HG02588 (cell line): ENCODE measurements at regions not wholly inside any gene's neighbourhood (a gene's known extent, or its start where the extent isn't known, plus 50 kb on each side); places are given as distances from the start of the nearest gene placed in this dataset.
"Not testable (repeated sequence)": the region's sequence is repeated elsewhere in the genome, so short reads cannot be mapped to it uniquely, and the experiment has no call there.

ENCODE experiments used
- ATAC-seq: cut with Tn5 transposase; IDR thresholded peaks from one replicate; pipeline ENCODE4 v1.9.1; 2021; ENCODE audit warnings: mild to moderate bottlenecking, moderate library complexity; ENCODE audit not compliant: unreplicated experiment

DNA sequence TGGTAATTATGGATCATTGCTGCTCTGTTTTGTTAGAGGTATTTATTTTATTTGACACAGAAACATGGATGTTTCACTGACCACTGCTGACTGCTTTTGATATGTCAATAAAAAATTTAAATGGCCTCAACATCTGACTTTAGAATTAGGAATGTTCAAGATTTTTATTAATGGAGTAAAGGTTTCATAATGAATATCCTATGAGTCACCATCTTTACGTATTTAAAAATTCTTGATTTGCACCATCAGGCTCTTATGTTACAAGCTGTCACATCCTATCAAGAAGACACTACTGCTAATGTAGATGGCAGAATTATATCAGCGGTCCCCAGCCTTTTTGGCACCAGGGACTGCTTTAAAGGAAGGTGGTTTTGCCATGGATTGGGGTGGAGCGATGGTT, 578.7 kb upstream of the NRP1 start:
- ATAC-seq = no peak

DNA sequence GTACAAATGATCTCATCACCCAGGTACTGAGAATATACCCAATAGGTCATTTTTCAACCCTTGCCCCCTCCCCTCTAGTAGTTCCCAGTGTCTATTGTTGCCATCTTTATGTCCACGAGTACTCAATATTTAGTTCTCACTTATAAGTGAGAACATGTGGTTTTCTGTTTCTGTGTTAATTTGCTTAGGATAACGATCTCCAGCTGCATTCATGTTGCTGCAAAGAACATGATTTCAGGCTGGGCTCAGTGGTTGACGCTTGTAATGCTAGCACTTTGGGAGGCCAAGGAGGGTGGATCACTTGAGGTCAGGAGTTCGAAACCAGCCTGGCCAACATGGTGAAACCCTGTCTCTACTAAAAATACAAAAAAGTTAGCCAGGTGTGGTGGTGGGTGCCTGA, 575.0 kb upstream of the NRP1 start:
- not testable (repeated sequence) for ATAC-seq

DNA sequence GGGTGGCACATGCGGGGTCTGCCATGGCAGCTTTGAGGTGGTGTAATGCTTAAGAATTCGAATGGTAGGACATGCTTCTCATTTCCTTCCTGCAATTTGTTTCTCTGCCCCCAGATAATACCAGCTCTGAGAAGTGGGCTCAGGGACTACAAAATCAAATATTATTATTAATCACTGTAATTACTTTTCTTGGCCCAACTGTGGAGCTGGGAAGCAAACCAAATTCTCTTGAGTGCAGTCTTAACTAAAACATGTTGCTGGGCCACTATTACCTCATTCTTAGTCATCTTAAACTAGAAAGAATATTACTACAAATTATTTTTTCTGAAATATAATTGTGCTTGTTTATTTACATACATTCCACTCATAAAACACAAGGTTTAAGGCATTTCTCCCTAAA, 566.7 kb upstream of the NRP1 start:
- no peak for ATAC-seq

DNA sequence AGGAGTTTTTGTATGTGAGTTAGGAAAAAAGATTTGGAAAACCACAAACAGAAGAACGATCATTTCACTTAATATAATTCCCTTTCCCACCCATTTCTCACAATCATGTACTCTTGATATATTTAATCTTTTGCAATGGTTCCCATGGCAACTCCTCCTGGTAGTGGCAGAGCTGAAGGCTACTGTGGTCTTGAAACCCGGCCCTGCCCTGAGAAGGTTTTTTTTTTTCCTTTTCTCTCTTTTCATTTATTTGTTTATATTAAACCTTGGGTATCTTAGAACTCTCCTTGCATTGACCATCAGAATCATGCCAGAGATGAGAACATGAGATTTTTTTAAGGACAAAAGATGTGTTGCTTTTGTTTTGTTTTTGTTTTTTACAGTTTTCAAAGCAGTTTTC, 566.1 kb upstream of the NRP1 start:
- ATAC-seq = no peak

DNA sequence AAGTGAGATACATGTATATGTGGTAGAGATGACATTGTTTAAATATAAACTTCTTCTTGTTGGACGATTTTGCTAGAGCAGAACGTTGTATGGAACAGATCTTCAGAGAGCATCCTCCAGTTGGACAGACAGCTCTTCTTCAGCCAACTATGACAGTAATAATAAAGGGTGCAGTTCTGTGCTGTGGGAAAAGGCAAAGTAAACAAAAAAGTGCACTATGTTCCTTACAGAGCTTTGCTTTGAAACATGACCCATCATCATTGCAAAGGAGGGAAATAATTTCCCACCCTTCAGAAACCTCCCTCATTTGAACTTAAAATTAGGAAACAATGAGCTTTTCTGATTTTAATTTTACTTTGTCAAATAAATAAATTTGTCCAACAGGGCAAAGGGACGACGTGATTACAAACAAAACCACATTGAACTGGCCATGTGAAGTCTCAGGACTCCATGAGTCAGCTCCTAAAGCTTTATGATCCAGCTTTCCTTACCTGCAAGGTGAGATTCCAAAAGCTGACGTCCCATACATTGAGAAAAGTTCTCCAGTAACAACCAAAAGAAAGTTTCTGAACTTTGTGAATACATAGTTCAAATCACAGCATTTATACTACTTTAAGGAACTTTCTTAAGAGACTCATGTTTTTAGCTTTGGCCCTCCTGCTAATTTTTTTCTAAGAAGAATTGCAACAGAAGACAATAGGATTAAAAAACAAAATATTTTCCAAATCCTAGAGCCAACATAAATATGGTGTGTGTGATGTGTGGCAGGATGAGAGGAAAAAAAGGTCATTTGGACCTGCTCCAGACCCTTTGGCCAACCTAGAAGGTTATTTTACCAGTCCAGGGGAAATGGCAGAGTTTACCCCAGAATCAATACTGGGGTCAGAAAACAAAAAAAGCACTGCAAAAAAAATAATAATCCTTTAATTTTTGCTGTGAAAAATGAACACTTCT, 565.4 kb upstream of the NRP1 start:
- no peak for ATAC-seq

DNA sequence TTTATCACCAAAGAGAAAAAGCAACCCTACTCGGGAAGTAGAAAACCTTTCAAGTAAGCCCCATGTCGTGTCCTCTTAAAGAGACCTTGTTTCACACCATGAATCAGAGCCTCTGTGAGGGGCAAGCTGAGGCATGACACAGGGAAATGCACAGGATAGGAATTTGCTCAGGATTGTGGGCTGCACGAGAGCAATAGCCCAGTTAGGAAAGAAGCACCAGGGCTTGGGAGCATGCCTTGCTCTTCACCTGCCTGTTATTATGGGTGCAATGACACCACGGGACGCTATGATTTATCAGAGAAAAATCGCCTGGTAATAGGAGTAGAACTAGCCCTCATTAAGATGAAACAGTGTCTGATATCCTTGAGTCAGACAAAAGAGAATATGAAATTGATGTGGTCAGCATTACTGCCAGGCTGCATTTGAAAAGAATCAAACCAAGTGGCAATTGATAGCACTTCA, 562.9 kb upstream of the NRP1 start:
- no peak for ATAC-seq

DNA sequence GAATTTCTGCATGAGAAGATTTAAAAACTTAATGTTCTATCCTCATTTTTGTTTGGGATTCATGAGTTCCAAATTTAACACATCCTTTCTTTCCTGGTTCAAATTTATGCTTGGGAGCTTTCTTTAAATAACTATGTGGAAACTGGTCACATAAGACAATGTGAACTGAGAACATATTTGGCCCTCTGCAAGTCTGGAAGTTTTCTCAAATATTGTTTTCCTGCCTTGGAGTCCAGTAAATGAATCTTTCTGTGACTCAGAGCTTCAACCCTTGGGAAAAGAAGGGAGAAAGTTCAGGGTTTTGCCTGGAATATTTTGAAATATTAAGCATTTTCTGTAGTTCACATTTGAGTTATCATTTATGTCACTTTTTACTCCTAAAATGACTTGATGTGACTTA, 559.0 kb upstream of the NRP1 start:
- no peak for ATAC-seq

DNA sequence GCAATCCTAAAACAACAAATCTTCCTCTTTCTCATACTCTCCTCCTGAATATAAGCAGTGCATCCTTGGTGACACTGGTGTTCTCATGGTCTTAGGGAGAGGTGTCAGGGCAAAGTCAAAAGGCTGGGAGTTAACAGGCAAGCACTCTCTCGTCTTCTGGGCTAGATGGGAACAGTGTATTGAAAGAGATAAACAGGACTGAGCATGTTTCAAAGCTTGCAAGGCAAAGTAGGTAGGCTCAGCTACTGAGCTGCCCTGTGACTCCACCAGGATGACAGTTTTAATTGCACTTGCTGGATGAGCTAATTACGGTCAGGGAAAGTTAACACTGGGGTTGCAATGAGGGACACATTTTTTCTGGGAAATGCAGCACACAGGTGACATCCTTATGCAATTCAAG, 554.9 kb upstream of the NRP1 start:
- ATAC-seq = no peak

DNA sequence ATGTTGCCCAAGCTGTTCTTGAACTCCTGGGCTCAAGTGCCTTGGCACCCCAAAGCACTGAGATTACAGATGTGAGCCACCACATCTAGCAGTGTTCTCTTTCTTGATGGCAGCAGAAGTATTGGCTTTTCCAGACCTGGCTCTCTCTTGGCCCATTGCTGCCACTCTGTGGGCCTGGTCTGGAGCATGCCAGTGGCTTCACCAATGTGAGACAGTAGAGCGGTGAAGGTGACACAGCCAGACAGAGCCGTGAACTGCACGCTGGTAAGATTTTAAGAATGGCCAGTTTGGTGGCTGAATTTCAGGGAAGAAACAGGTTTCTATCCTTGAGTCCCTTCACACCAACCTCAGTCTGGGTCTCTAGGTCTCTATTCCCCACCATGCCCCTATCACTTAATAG, 552.7 kb upstream of the NRP1 start:
- ATAC-seq = no peak

DNA sequence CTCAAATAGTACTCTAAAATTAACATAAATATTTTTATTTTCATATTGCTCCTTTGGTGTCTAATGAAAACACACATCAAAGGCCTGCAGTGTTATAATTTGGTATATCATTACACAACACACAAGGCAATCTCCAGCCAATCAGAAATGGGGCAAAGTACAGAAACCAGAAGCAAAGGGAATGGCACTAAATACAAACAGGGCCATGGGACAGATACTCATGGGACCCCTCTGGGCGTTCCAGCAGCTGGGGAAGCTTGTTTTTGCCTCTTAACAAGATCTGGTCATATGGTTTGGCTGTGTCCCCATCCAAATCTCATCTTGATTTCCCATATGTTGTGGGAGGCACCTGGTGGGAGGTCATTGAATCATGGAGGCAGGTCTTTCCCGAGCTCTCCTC, 551.8 kb upstream of the NRP1 start:
- no peak for ATAC-seq

DNA sequence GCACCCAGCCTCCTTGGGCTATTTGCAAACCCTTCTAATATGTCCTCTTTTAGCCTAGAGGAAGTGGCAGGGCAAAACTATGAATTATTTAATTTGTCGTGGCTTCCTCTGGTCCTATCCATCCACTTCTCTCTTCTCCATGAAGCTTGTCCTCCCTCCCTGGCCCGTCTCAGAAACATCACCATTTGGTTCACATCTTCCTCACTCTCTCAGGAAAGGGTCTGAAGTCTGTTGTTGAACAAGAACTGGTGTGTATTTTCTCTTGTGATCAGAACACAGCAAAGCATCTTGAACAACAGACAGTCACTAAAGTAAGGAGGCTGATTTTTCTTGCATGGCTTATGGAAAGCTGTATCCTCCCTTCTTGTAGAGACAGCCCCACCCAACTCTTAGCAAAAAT, 550.1 kb upstream of the NRP1 start:
- no peak for ATAC-seq

DNA sequence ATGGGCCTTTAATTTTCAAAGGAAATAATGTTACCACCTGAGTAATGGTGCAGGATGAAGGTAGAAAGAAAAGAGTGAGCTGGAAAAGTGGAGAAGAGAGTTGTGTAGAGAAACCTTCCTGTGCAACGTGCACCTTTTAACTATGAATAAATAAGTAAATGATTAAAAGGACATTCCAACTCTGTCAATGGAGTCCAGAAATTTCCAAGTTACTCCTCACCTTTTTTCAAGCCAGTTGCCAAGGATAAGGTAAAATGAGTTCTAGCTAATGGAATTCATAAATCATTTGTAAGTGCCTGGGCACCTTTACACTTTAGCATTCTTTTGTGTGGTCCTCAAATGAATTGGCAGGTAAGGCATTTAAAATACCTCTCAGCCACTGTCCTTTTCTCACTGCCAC, 549.4 kb upstream of the NRP1 start:
- ATAC-seq = no peak

DNA sequence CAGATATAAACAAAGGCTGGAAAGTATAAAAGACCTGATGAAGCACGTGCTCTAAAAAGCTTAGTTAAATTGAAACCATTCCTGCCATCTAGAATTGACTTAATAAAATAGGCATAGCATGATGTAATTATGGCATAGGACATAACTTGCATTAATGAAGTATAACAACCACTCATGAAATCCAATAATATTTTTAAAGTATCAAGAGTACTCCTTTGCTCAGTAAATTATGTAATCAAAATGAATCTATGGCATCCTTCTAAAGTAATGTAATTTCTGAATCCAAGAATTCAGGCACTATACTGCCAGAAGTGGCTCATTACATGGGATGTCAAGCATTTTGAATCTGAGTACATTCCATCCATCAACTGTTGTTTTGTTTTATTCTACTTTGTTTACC, 548.5 kb upstream of the NRP1 start:
- no peak for ATAC-seq

DNA sequence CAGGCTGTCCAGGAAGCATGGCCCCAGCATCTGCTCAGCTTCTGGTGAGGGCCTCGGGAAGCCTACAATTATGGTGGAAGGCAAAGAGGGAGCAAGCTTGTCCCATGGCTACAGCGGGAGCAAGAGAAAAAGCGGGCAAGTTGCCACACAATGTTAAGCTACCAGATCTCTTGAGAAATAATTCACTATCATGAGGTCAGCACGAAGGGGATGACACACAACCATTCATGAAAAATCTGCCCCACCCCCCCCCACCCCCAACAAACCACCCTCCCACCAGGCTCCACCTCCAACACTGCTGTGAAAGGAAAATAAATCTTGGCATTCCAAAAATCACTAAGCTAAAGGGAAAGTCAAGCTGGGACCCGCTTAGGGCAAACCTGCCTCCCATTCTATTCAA, 545.8 kb upstream of the NRP1 start:
- no peak for ATAC-seq

DNA sequence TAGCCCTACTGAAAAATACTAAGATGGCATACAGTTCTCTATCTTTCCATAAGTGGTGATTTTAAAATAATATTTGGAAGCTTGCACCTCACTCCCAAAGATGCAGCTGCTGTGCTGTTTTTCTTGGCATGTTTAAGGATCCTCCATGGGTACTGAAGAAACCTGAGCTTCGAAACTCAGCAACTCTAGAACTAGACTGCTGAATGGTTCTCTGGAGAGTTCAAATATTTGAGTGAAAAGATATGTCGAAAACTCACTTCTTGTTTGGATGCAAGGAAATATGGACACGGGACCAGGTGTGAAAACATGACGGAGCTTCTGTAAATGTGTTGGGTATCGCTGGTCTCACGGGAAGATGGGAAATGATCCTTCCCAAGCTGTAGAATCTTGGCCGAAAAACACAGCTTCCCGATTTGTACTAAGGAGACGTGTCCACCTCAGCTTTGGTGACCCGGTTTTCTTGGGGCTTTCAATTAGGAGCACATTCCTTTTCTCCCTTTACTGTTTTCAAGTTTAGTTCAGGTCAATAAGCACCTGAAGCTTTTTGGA, 543.8 kb upstream of the NRP1 start:
- no peak for ATAC-seq

DNA sequence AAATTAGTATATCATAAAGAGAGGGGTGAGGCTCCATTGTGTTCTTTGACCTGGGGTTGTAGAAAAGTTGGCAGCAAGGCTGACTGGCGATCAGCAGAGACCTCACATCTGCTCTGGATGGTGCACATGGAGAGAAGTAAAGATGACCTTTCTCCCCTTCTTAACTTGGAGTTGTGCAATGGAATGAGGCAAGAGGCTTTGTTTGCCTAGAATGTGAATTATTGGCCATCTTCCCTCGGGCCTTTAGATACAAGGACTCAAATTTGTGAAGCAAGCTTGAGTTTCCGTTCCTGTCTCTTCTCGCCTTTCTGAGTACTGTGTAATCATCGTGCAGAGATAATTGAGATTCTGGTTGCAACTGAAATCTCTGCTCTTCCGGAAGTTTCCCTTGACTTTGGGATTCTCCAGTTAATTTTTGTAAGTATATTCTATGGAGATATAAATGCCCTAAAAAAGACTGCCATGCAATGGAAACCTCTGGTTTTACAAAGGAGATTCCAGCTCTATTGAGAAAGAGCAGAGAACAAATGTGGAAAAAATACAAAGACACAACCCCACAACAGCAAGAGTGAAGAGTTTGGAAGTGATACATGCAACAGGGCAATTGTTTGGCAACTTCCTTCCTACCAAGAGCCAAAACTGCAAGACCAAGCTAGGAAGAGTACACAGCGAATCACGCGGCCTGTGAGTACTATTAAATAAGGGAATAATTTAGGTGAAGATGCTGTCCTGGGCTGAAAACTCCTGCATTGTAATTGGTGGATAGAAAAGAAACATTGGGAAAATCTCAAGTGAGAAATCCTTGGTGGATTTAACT, 542.3 kb upstream of the NRP1 start:
- ATAC-seq = no peak

DNA sequence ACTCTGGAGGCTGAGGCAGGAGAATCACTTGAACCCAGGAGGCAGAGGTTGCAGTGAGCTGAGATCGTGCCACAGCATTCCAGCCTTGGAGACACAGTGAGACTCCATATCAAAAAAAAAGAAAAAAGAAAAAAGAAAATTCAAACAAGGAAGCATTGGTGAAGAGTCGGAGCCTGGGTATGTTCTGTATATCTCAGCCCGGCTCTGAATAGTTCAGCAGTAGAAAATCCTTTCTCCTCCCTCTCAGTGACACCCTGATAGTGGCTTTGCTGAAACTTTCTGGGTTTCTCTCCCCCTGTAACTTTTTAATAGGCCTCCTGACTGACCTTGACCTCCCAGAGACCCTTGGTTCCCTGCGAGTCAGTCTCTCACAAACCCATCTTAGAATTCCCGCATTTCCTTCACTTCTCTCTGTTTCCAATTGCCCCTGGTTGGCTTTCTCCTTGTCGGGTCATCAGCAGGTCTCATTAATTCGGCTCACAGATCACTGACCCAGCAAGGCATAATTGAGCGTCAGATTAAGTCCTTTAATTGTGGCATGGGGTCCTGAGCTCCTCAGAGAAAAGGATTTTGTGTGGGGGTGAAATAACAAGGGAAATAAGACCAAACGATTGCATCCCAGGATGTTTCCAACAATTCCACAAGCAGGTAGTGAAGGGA, 541.6 kb upstream of the NRP1 start:
- ATAC-seq = no peak

DNA sequence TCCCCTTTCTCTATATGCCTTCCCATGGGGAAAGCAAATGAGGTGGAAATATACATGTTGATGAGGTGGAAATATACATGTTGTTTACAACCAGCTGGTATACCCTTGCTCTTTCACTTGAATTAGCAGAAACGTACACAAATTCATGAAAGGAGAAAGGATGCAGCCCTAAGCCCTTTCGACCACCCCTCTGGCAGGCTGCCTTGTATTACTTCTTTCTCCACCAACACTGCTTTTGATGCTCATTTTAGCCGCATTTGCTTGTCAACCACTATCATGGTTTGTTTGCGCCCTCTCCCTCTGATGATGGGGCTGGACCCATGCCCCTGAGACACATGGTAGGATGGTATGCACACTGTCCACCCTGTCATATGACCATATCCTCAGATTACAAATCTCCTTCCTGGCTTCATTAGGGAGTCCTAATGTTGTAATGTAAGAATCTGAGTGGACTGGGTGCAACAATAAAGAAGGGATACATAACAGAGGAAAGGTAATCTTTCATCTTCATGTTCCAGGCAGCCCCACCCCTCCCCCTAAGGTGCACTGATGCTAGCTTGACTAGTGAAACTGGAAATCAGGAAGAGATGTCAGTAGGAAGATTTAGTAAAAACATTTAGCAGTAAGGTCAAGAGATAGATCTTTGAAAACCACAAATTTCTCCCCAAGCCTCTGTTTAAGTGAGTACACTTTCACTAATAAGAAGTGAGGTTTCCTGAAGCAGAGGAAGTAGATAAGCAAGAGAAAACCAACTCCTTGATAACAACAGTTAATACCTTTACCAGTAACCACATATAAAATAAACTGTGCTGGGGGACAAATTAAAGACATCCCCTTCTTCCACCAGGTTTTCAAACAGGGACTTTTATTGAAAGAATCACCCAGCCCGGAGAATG, 536.8 kb upstream of the NRP1 start:
- ATAC-seq = no peak

DNA sequence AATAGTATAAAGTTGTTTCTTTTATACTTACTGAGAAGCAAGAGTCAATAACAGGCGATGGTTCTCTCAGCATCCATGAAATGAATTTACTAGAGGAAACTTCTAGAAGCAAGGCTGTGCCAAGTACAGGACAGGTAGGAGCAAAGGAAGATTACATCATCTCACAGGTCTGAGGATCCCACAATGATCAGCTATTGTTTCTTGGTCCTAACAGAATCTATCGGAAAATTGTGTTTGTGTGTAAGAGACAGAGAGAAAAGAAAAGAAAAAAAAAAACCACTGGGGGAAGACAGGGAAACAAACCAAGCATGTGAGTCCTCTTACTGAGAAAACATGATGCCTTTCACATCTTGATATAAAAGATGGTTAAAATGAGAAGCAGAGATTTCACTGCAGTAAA, 535.0 kb upstream of the NRP1 start:
- ATAC-seq = no peak

DNA sequence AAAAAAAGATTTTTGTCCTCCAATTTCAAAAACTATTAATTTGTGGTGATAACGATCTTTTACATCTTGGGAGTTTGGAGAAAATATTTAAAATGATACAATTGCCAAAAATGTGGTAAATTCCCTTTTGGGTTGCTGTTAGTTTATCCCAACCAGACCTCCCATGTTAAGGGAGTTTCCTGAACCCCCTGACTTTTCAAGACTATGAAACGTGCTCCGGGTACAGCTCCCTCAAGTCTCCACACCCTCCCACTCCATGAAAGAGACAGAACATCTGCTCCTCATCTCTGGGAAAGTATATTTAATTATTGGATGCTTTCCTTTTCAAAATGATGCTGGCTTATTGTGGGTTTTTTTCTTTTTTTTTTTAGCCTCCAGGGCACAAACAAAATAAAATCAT, 534.6 kb upstream of the NRP1 start:
- ATAC-seq = no peak
